GM12892 (cell line): ENCODE measurements at regions not wholly inside any gene's neighbourhood (a gene's known extent, or its start where the extent isn't known, plus 50 kb on each side); places are given as distances from the start of the nearest gene placed in this dataset.
"Not testable (repeated sequence)": the region's sequence is repeated elsewhere in the genome, so short reads cannot be mapped to it uniquely, and the experiment has no call there.

Experiments
- DNase-seq: peaks from one replicate; pipeline ENCODE4 v3.0.0; 2011; ENCODE audit not compliant: insufficient read length
- FAIRE-seq: peaks from 2 replicates; lab custom pipeline; 2011; peaks lifted over from hg19 to GRCh38; lab: Jason Lieb, UNC

GRCh38 chr2:87194254-87194999 lies 172.8 kb upstream of the PLGLB1 start:
- not testable (repeated sequence) for DNase-seq, FAIRE-seq

GRCh38 chr2:87196720-87197388 lies 175.2 kb upstream of the PLGLB1 start:
- DNase-seq, FAIRE-seq: not testable (repeated sequence)

- not testable (repeated sequence) for DNase-seq
Observed at GRCh38 chr2:87198422-87198821, 176.8 kb upstream of the PLGLB1 start.

GRCh38 chr2:87199228-87199627 lies 177.6 kb upstream of the PLGLB1 start:
- DNase-seq, FAIRE-seq: not testable (repeated sequence)

More at GRCh38 chr2:87198422-87198821, 176.8 kb upstream of the PLGLB1 start:
- FAIRE-seq = not testable (repeated sequence)

DNA sequence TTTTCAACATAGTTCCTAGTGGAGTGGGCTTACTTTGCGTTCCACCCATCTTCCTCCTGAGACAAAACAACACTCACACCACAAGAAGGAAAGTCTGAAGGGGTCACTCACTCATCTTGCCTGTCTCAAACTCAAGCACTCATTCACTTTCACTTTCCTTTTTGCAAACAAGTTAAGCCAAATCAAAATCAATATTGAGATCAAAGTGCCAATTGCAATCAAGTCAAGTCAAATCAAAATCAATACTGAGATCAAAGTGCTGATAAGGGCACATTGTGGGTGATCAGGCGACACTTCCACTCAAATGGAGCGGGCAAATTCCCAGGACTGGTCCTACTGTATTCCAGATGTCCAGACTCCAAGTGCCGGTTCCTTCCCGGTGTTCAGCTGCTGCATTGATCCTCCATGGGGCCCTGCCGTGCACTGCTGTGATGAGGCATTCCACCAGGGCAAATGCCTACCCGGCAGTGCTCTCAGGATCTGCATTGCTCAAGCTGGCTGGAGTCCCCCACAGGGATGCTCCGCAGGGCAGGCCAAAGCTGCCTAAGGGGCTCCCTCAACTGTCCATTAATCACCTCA lies 183.0 kb upstream of the PLGLB1 start:
- DNase-seq, FAIRE-seq: not testable (repeated sequence)

DNA sequence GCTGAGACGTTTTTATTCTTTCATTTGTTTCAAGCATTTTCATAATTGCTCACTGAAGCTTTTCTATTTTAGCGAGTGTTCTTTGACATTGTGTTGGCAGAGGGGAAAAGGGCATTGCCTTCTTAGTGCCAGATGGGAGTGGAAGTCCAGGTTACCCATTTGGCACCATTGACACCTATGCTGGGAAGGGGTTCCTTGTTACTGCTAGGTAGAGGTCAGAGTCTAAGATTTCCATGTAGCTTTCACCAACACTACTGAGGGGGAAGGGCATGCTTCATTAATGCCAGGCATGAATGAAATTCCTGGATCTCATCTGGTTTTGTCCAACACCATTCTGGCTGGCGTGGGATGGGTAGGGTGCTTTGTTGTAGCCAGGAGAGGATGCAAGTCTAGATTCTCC lies 191.3 kb upstream of the PLGLB1 start:
- not testable (repeated sequence) for DNase-seq, FAIRE-seq

DNA sequence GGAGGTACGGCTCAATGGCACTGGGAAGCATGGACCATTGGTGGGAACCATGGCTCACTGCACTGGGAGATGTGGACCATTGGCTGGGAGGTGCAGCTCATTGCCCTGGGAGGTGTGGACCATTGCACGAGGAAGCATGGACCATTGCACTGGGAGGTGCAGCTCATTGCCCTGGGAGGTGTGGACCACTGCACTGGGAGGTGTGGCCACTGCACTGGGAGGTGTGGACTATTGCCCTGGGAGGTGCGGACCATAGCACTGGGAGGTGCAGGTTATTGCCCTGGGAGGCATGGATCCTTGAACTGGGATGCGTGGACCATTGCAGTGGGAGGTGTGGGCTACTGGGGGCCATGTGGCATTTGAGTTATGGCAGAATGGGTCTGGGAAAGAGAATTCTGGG lies 195.4 kb upstream of the PLGLB1 start:
- not testable (repeated sequence) for FAIRE-seq

DNA sequence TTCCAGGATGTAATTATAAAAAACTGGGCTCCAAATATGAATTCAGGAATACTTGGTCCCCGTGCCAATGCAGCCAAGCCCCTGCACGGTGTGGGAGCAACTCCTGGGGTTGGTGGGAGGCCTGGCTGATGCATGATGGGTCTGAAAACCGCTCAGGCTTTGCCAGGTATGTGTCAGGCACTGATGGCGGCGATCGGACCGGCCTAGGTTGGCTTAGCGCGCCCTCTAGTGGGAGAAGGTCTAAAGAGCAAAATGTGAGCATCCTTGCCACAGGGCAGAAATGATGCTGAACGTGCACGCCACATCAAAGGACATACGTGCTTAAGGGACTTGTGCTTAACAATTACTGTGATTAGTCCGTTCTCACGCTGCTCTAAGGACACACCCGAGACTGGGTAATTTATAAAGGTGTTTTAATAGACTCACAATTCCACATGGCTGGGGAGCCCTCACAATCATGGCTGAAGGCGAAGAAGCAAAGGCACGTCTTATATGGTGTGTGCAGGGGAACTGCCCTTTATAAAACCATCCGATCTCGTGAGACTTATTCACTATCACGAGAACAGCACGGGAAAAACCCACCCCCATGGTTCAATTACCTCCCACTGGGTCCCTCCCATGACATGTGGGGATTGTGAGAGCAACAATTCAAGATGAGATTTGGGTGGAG lies 196.2 kb upstream of the PLGLB1 start:
- FAIRE-seq = peak; percentile 95
- not testable (repeated sequence) for DNase-seq

More for the DNA sequence above, 195.4 kb upstream of the PLGLB1 start:
- DNase-seq = not testable (repeated sequence)

- DNase-seq, FAIRE-seq: not testable (repeated sequence)
Observed at GRCh38 chr2:87220651-87221050, 199.0 kb upstream of the PLGLB1 start.

- DNase-seq, FAIRE-seq: not testable (repeated sequence)
Observed at GRCh38 chr2:87222131-87222530, 200.5 kb upstream of the PLGLB1 start.

- not testable (repeated sequence) for DNase-seq, FAIRE-seq
Observed at GRCh38 chr2:87223873-87224272, 202.2 kb upstream of the PLGLB1 start.

DNA sequence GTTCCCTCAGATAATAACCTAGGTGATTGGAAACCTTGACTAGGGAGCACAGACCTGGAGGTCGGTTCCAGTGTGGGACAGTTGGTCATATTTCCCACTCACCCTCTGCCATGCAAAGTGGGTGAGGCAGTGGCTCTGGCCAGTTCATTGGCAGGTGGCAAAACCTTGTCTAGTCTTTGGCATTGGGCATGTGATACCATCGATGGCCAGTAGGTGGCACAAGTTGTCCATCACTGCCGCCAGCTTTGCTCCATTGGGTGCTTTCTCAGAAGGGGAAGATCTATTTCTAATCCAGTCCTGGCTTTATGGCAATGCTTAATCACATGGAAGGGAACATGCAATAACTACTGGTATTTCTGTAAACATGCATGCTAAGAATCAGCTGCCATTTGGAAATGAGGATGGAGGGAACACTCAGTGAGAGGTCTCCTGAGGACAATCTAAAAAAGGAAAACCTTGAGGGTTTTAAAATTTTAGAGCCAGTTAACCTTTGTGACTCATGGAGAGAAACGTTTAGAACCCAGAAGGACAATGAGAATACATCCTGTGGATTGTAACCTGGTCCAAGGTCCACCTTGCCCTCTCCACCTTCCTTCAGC lies 207.5 kb upstream of the PLGLB1 start:
- FAIRE-seq = peak; percentile 92
- DNase-seq = not testable (repeated sequence)

GRCh38 chr2:87229964-87230363 lies 208.3 kb upstream of the PLGLB1 start:
- not testable (repeated sequence) for DNase-seq, FAIRE-seq

GRCh38 chr2:87235333-87235981 lies 213.8 kb upstream of the PLGLB1 start:
- FAIRE-seq = not testable (repeated sequence)

GRCh38 chr2:87237570-87238336 lies 216.1 kb upstream of the PLGLB1 start:
- not testable (repeated sequence) for FAIRE-seq, DNase-seq

More at GRCh38 chr2:87235333-87235981, 213.8 kb upstream of the PLGLB1 start:
- DNase-seq = not testable (repeated sequence)

DNA sequence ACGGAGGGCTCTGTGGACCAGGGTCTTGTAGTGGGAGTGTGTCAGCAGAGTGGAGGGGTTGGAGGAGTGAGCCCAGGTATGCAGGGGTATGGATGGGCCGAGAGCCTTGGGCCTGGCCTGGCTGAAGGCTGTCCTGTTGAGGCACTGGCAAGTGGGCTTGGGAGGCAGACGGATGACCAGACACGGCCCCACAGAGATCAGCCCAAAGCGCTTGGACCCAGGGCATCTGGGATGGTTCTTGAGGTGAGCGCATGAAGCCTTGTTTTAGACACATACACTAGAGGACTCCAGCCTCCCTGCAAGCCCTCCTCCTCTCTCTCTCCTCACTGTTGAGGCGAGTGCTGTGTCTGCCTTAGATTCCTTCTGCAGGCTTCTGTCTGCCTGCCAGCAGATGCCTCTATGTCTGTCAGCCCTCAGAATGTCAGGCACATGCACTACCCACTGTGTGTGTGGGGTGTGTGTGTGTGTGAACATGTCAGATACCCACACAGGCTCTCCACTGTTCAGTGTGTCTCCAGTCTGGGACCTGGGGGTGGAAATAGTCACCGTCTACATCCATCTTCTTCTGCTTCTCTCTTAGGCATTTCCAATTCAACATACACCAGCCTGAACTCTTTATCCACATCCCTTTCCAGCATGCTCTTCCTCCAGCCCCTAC lies 218.0 kb upstream of the PLGLB1 start:
- DNase-seq = not testable (repeated sequence)
- FAIRE-seq = peak; percentile 30

DNA sequence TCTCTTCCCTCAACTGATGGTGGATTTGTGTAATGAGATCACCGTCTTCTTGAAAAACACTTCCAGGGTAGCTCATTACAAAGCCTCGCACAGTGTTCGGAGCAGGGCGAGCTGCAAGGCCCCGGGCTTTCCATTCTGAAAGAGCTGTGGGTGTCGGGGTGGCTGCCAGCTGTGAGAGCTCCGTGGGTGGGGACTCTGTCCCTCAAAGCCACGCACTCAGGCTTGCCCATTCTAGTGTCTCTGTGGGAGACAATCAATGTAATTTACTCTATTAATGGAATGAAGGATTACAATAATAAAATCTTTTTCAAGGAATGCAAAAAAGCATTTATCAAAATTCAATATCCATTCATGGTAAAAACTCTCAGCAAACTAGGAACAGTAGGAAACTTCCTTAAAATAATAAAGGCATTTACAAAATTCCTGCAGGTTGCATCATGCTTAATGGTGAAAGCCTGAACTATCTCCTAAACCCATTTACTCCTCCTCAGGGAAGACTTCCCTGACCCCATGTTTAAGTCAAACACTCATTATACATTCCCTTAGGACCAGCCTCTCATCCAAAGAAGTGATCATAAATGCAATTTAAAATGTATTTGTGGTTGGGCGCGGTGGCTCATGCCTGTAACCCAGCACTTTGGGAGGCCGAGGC lies 224.5 kb upstream of the PLGLB1 start:
- DNase-seq, FAIRE-seq: not testable (repeated sequence)
